HG02840 (cell line): ENCODE measurements at regions not wholly inside any gene's neighbourhood (a gene's known extent, or its start where the extent isn't known, plus 50 kb on each side); places are given as distances from the start of the nearest gene placed in this dataset.
"Not testable (repeated sequence)": the region's sequence is repeated elsewhere in the genome, so short reads cannot be mapped to it uniquely, and the experiment has no call there.

Experiments
- ATAC-seq: cut with Tn5 transposase; IDR thresholded peaks from one replicate; pipeline ENCODE4 v1.9.1; 2021; ENCODE audit warnings: mild to moderate bottlenecking, moderate library complexity, moderate number of reproducible peaks; ENCODE audit not compliant: unreplicated experiment, low FRiP score

- no peak for ATAC-seq
Observed at GRCh38 chr11:95652002-95652472, 137.5 kb downstream of the FAM76B start.

DNA sequence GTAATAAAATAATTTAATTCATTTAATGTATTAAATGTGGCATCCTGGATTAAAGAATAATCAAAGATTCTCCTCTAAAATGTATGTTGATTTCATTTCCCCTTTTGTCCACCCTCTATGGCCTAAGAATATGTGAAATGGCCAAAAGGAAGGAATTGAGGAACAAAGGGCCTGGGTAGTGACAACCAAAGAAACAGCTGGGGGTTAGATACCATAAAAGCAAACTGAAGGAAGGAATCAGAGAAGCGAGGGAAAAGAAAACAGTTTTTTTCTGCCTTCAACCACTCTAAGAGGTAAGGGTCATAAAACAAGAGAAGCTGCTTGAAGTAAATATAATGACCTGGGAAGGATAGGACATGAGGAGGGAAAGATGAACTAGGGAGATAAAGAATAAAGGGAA lies 139.3 kb downstream of the FAM76B start:
- no peak for ATAC-seq

- no peak for ATAC-seq
Observed at GRCh38 chr11:95647871-95648270, 141.7 kb downstream of the FAM76B start.

DNA sequence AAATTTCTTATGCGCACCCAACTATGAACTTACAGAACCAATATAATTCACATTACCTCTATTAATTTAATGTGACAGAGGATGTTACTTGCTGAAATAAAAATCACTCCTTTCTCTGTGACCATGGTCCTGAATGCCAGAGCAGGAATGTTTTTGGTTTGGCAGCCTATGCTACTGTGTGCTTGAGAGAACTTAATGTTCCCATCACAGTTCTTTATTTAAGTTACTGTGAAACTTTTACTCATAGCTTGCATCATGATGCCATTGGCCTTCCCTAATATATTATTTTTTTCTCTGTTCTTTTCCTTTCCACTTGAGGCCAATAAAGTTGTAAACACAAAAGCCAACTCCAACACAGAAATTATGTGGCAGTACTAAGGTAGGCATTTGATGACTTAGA lies 142.2 kb downstream of the FAM76B start:
- ATAC-seq = no peak

- peak; percentile 96 for ATAC-seq
Observed at GRCh38 chr11:95641495-95641894, 148.1 kb downstream of the FAM76B start.

GRCh38 chr11:95638501-95638900 lies 151.1 kb downstream of the FAM76B start:
- ATAC-seq = no peak

DNA sequence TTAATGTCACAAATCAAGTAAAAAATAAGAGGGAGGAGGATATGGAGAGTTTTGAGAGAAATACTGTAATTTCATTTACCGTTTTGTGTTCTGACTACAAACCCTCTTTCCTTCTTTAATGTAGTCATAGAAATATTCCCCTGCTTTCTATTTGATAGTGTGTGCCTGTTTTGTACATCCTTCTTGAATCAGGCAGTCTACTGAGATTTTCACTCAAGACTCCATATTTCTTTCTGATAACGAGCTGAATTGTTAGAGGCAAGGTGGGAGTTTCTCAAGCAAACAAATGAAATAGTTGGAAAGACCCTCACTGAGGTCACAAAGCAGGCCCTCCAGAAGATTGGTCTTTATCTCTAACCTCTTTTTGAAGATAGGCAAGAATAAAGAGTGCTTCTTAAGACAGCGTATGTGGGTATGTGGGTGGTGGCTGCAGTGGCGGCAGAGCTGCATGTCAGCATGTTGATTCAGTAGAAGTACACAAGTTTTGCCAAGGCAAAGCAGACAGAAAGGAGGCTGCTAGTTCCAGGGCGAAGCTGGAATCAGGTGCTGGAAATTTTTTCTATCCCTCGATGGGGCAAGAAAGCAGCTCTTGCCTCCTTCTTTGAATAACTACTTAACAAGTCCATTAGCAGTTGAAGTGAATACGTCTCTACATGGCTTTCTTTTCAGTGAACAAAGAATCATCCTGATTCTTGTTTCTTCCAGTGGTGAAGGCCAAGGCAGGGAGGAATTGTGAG lies 164.2 kb downstream of the FAM76B start:
- no peak for ATAC-seq

DNA sequence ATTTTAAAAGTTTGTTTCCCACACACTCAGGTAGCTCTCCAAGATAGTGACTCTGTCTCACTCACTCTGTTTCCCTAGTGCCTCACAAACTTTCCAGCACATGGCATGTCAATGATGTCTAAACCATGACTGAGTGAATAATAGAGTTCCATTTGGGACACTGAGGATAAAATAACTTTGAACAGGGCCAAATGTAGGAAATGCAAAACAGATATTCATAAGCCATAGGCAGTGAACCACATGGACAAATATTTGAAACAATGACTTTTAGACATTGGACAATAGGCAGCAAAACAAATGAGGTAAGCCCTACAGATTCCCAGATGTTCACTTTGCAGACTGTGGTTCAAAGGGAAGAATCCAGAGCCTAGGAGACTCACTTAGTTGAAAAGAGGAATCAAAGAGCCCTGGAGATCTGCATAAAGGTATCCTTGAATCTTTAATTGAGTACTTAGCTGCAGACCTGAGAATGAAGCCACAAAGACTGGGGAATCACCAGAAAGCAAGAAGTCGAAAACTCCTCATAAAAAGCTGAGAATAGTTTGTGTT lies 173.3 kb downstream of the FAM76B start:
- ATAC-seq = no peak

DNA sequence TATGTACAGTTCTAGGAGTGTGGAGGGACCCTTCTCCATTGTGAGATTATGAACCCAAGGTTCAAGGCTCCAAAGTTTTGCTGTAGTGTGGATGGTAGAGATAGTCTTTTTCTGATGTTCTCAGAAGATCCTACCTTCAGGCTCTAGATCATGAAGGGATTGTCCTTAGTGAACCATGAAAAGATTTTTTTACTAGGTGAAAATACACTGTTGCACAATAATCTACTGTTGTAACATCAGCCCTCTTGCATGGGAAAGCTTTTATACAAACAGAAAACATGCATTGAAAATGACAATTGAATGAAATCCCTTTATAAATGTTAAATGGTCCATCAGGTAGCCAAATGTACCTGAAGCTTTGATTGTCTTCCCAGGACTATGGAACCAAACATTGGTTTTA lies 177.8 kb downstream of the FAM76B start:
- no peak for ATAC-seq

DNA sequence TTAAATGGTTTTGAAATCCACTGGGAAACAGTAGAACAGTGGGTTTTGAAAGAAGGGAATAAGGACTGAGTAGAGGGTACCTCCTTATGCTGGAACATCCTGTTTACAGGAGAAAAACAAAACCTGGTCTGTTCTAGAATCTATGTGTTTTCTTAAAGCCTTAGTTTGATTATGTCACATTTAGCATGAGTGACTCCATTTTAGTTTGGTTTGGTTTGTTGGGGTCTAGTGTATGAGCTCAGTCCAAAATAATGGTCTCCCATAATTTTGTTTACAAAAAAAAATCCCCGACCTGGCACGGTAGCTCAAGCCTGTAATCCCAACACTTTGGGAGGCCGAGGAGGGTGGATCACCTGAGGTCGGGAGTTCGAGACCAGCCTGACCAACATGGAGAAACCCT lies 179.4 kb downstream of the FAM76B start:
- ATAC-seq = not testable (repeated sequence)

- no peak for ATAC-seq
Observed at GRCh38 chr11:95608093-95608492, 181.5 kb downstream of the FAM76B start.

GRCh38 chr11:95606824-95607223 lies 182.8 kb downstream of the FAM76B start:
- no peak for ATAC-seq

GRCh38 chr11:95605271-95605940 lies 184.2 kb downstream of the FAM76B start:
- no peak for ATAC-seq

GRCh38 chr11:95599959-95600586 lies 189.5 kb downstream of the FAM76B start:
- no peak for ATAC-seq

- ATAC-seq = no peak
Observed at GRCh38 chr11:95595973-95596489, 193.6 kb downstream of the FAM76B start.

GRCh38 chr11:95595541-95595940 lies 194.0 kb downstream of the FAM76B start:
- no peak for ATAC-seq

GRCh38 chr11:95593111-95593510 lies 196.5 kb downstream of the FAM76B start:
- no peak for ATAC-seq

GRCh38 chr11:95592471-95592870 lies 197.1 kb downstream of the FAM76B start:
- ATAC-seq = no peak

DNA sequence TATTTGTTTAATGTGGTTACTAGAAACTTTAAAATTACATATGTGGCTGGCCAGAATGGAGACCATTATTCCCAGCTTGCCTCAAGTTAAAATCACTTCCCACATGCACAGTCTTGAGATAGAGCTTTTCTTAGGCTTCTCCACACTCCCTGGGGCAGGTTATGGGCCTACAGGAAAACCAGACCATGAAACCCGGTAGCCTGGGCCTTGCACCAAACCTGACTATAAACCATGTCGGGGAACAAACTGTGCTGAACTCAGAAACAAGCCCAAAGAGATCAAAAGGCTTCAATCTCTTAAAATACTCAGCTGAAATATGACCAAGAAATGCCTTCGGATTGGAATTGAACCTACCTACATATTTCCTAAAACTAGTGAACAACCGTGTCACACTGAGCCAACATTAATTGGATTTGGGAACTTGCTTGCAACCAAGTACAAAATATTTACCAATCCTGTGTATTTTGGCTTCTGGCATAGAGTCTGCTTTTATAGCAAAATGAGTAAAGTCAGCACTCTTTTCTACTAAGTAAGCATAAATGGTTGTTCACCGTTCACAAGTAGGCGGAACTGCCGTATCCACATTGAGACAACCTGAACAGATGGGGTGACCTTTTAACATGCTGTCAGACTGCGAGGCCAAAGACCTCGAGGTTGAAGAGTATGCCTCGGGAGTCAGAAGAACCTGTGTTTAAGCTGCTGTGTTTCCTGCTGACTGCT lies 199.5 kb downstream of the FAM76B start:
- no peak for ATAC-seq

DNA sequence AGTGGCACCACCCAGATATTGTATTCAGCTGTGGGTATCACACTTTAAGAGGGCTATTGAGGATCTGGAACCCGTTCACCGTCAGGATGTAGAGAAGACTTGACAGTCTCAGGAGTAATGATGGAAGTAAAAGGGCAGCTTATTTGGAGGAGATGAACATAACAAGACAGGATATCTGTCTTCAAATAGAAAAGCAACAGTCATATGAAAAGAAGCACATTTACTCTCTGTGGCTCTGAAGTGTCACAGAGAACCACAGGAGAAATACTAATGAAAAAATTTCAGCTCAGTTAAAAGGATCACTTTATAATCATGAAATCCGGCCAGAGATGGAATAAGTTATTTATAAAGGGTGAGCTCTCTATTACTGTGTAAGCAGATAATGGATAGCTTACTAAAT lies 200.8 kb downstream of the FAM76B start:
- ATAC-seq = no peak
